B cell (primary cell): ENCODE measurements at regions not wholly inside any gene's neighbourhood (a gene's known extent, or its start where the extent isn't known, plus 50 kb on each side); places are given as distances from the start of the nearest gene placed in this dataset.

ENCODE experiments used
- ATAC-seq: fragments of 200-7000 bp; cut with Tn5 transposase; one replicate; pipeline ENCODE4 v1.10.0; 2021; ENCODE audit warnings: low read depth, mild to moderate bottlenecking, moderate number of reproducible peaks, moderate library complexity
- CTCF ChIA-PET: fragments of 350-600 bp; sonication (Branson Sonifier 250); formaldehyde crosslinking; loops from one replicate; lab custom pipeline; 2021; ENCODE audit warnings: antibody characterized with exemption, inconsistent platforms; lab: Charles Lee
- POLR2A ChIA-PET: fragments of 350-600 bp; sonication (Branson Sonifier 250); formaldehyde crosslinking; loops from one replicate; lab custom pipeline; 2021; ENCODE audit warnings: antibody characterized with exemption; lab: Charles Lee
- DNase-seq: peaks from one replicate; pipeline ENCODE4 v3.0.0; 2013
- H2AFZ ChIP-seq: 2 replicates; pipeline ENCODE4 v1.6.1; 2012; ENCODE audit warnings: mild to moderate bottlenecking, low read depth, low read length; ENCODE audit not compliant: insufficient read depth, poor library complexity, severe bottlenecking
- H3K27ac ChIP-seq, 2 donors: 1 replicate in 1 of 2; 2 replicates in 1 of 2; pipeline ENCODE4 v1.5.1; 2012 to 2013; ENCODE audit warnings: low read length in 2 of 2, mild to moderate bottlenecking in 2 of 2, moderate library complexity in 1 of 2
- H3K27me3 ChIP-seq, 4 experiments: fragments of 200-600 bp in 1 of 4; sonication (generic) in 1 of 4; replicated peaks in 1 of 4; 1 replicate in 2 of 4; 2 replicates in 2 of 4; pipeline versions ENCODE4 v1.6.1 to v1.7.0; 2013 to 2016; ENCODE audit warnings: low read length in 3 of 4, mild to moderate bottlenecking in 2 of 4, mixed read lengths in 1 of 4, moderate library complexity in 1 of 4; ENCODE audit not compliant: insufficient read depth in 4 of 4, control insufficient read depth in 3 of 4; ENCODE audit errors: control extremely low read depth in 1 of 4
- H3K36me3 ChIP-seq, 2 experiments: replicated peaks in 1 of 2; 1 replicate in 1 of 2; 2 replicates in 1 of 2; pipeline versions ENCODE4 v1.6.1 to v1.7.1; 2013; ENCODE audit warnings: low read length in 1 of 2; ENCODE audit not compliant: insufficient read depth in 2 of 2, control insufficient read depth in 1 of 2; ENCODE audit errors: control extremely low read depth in 1 of 2, extremely low read depth in 1 of 2
- H3K4me1 ChIP-seq, 2 donors: fragments of 200-600 bp in 1 of 2; sonication (generic) in 1 of 2; 1 replicate in 1 of 2; 2 replicates in 1 of 2; pipeline versions ENCODE4 v1.5.1 to v1.6.1; 2013 to 2017; ENCODE audit warnings: low read length in 2 of 2; ENCODE audit not compliant: control insufficient read depth in 2 of 2, insufficient read depth in 2 of 2
- H3K4me2 ChIP-seq: replicated peaks from 2 replicates; pipeline ENCODE3; 2012; ENCODE audit warnings: mild to moderate bottlenecking, low read depth, low read length; ENCODE audit not compliant: poor library complexity, severe bottlenecking
- H3K4me3 ChIP-seq, 5 experiments: fragments of 200-600 bp in 1 of 5; sonication (generic) in 1 of 5; 1 replicate in 3 of 5; 2 replicates in 2 of 5; pipeline versions ENCODE4 v1.5.1 to v1.7.0; 2011 to 2016; ENCODE audit warnings: low read length in 4 of 5, mild to moderate bottlenecking in 4 of 5, low read depth in 2 of 5, control low read depth in 1 of 5, moderate library complexity in 1 of 5; ENCODE audit not compliant: insufficient read depth in 1 of 5; ENCODE audit errors: control extremely low read depth in 1 of 5, extremely low read depth in 1 of 5
- H3K79me2 ChIP-seq: fragments of 200-600 bp; sonication (generic); one replicate; pipeline ENCODE4 v1.6.0; 2016; ENCODE audit warnings: low read length; ENCODE audit not compliant: control insufficient read depth, insufficient read depth
- H3K9ac ChIP-seq: fragments of 200-600 bp; sonication (generic); 2 replicates; pipeline ENCODE4 v1.6.1; 2017; ENCODE audit warnings: mild to moderate bottlenecking, low read length, moderate library complexity
- H3K9me3 ChIP-seq, 3 donors: one replicate each; pipeline versions ENCODE4 v1.6.1 to v1.7.1; 2013; ENCODE audit warnings: low read length in 2 of 3; ENCODE audit not compliant: control insufficient read depth in 2 of 3, insufficient read depth in 1 of 3; ENCODE audit errors: control extremely low read depth in 1 of 3
- H4K20me1 ChIP-seq: 2 replicates; pipeline ENCODE4 v1.6.0; 2012; ENCODE audit warnings: mild to moderate bottlenecking, low read length; ENCODE audit not compliant: insufficient read depth, control insufficient read depth, poor library complexity, severe bottlenecking
- H3K27ac Mint-ChIP-seq: one replicate; pipeline ENCODE4 v1.8.0; 2021; ENCODE audit warnings: mixed read lengths
- H3K27me3 Mint-ChIP-seq: one replicate; pipeline ENCODE4 v1.8.0; 2021; ENCODE audit warnings: mixed read lengths
- H3K4me1 Mint-ChIP-seq: one replicate; pipeline ENCODE4 v1.8.0; 2021; ENCODE audit warnings: mixed read lengths
- H3K4me3 Mint-ChIP-seq: one replicate; pipeline ENCODE4 v1.8.0; 2021; ENCODE audit warnings: mixed read lengths
- H3K9me3 Mint-ChIP-seq: one replicate; pipeline ENCODE4 v1.8.0; 2022; ENCODE audit warnings: mixed read lengths; ENCODE audit not compliant: insufficient read depth
- CTCF ChIP-seq: fragments of 200-600 bp; IDR thresholded peaks from one replicate; pipeline ENCODE4 v1.8.0; 2022; ENCODE audit warnings: antibody characterized with exemption, mild to moderate bottlenecking
- EZH2 ChIP-seq: IDR thresholded peaks from 2 replicates; pipeline ENCODE4 v1.6.1; 2012; ENCODE audit warnings: borderline replicate concordance, low read depth, mild to moderate bottlenecking, moderate library complexity, low read length; ENCODE audit not compliant: insufficient read depth, poor library complexity, severe bottlenecking
- WGBS: methylation state at CpG from one replicate; pipeline ENCODE4 v1.1.5; 2013; ENCODE audit warnings: missing lambda C conversion rate; ENCODE audit not compliant: insufficient coverage; 5-methylcytosine and 5-hydroxymethylcytosine counted together
- intact Hi-C: fragments of 100-400 bp; cut with micrococcal nuclease; formaldehyde crosslinking; loops from one replicate; pipeline ENCODE4 v1.10.0; 2022

- Mint-ChIP-seq H3K9me3 (no peaks in the 10 kb centered on the region), H3K27me3 (no peaks in the 10 kb centered on the region), H3K4me3 (no peak overlapping the region), H3K27ac (no peak overlapping the region), H3K4me1 (no peaks in the 10 kb centered on the region)
- H3K79me2 ChIP-seq = no peaks in the 10 kb centered on the region
- WGBS = 77% methylated on average over 2 of the region's 2 CpGs
- no peaks in the 10 kb centered on the region for H3K9me3 ChIP-seq
- H4K20me1 ChIP-seq = no peaks in the 10 kb centered on the region
- no peak for TF ChIP-seq EZH2
- TF ChIP-seq CTCF = no peak
- no peak overlapping the region for H3K4me3 ChIP-seq
- H3K4me2 ChIP-seq = no peak overlapping the region
- H3K4me1 ChIP-seq = no peaks in the 10 kb centered on the region
- ChIA-PET POLR2A (no interaction called here), CTCF (no interaction called here)
- H3K27me3 ChIP-seq = no peaks in the 10 kb centered on the region
- intact Hi-C loops = no loop called here
- H3K36me3 ChIP-seq = no peaks in the 10 kb centered on the region
- no peak overlapping the region for H3K9ac ChIP-seq
- no peak overlapping the region for H3K27ac ChIP-seq
- H2AFZ ChIP-seq = no peak overlapping the region
- DNase-seq (no peak), ATAC-seq (no peak)
Measured at GRCh38 chr13:38528986-38529385, 157.9 kb upstream of the FREM2 start.

- H3K4me2 ChIP-seq = no peak overlapping the region
- H3K79me2 ChIP-seq = no peaks in the 10 kb centered on the region
- intact Hi-C loops = no loop called here
- Mint-ChIP-seq H3K27me3 (no peaks in the 10 kb centered on the region), H3K4me3 (no peak overlapping the region), H3K4me1 (no peaks in the 10 kb centered on the region), H3K27ac (no peak overlapping the region), H3K9me3 (no peaks in the 10 kb centered on the region)
- no peak overlapping the region for H3K27ac ChIP-seq
- no peaks in the 10 kb centered on the region for H3K36me3 ChIP-seq
- CTCF ChIA-PET = no interaction called here
- no peaks in the 10 kb centered on the region for H3K4me1 ChIP-seq
- POLR2A ChIA-PET = no interaction called here
- no CpG with 5 or more reads among the region's 3 CpGs for WGBS
- no peaks in the 10 kb centered on the region for H3K27me3 ChIP-seq
- ATAC-seq (no peak), DNase-seq (no peak)
- no peaks in the 10 kb centered on the region for H3K9me3 ChIP-seq
- no peak overlapping the region for H3K9ac ChIP-seq
- no peaks in the 10 kb centered on the region for H4K20me1 ChIP-seq
- no peak overlapping the region for H3K4me3 ChIP-seq
- TF ChIP-seq CTCF = peak; percentile 44
- TF ChIP-seq EZH2 = no peak
- H2AFZ ChIP-seq = no peak overlapping the region
Measured at GRCh38 chr13:38530492-38530891, 156.4 kb upstream of the FREM2 start.
